HepG2 (cell line): ENCODE measurements at regions not wholly inside any gene's neighbourhood (a gene's known extent, or its start where the extent isn't known, plus 50 kb on each side); places are given as distances from the start of the nearest gene placed in this dataset.

ENCODE experiments used
- ETV6 ChIP-seq: sonication (generic); formaldehyde crosslinking; conservative IDR thresholded peaks from 2 replicates; pipeline ENCODE4 v1.4.0; 2020; ENCODE audit warnings: missing genetic modification reagents
- ZNF510 ChIP-seq: sonication (generic); formaldehyde crosslinking; IDR thresholded peaks from 2 replicates; pipeline ENCODE4 v1.4.0; 2020; ENCODE audit warnings: low read depth, mild to moderate bottlenecking, missing genetic modification reagents
- TF ChIP-seq, protein P1 (sequence below), 2 experiments: IDR thresholded peaks; 2 replicates each; pipeline ENCODE4 v1.6.1; 2011 to 2012; ENCODE audit warnings: low read length in 2 of 2, borderline replicate concordance in 1 of 2, low read depth in 1 of 2, mild to moderate bottlenecking in 1 of 2, moderate library complexity in 1 of 2
- TF ChIP-seq, protein P2 (sequence below), 2 experiments: fragments of 450-650 bp in 1 of 2; sonication (generic) in 1 of 2; formaldehyde crosslinking; IDR thresholded peaks; 2 replicates each; pipeline versions ENCODE4 v1.5.0 to v1.8.0; 2020 to 2022; ENCODE audit warnings: mild to moderate bottlenecking in 1 of 2, missing genetic modification reagents in 1 of 2

DNA sequence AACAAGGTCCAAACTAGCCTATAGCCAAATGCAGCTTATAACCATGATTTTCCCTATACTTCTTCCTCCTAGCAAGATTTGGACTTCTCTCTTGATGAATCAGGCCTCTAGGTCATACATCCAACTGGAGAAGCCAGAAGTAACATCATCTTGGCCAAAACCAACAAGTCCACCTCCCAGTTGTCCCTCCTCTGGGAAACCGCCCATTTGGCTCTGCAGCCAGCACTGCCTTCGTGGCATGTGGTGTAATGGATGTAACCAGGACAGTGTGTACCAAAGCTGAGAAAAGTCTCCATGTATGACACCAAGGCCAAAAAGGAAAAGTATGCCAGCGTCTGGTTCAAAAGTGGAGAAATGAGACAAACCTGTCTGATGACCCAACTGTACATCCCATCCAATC, 59.3 kb upstream of the VASH1 start:
- TF ChIP-seq, protein P1, sequence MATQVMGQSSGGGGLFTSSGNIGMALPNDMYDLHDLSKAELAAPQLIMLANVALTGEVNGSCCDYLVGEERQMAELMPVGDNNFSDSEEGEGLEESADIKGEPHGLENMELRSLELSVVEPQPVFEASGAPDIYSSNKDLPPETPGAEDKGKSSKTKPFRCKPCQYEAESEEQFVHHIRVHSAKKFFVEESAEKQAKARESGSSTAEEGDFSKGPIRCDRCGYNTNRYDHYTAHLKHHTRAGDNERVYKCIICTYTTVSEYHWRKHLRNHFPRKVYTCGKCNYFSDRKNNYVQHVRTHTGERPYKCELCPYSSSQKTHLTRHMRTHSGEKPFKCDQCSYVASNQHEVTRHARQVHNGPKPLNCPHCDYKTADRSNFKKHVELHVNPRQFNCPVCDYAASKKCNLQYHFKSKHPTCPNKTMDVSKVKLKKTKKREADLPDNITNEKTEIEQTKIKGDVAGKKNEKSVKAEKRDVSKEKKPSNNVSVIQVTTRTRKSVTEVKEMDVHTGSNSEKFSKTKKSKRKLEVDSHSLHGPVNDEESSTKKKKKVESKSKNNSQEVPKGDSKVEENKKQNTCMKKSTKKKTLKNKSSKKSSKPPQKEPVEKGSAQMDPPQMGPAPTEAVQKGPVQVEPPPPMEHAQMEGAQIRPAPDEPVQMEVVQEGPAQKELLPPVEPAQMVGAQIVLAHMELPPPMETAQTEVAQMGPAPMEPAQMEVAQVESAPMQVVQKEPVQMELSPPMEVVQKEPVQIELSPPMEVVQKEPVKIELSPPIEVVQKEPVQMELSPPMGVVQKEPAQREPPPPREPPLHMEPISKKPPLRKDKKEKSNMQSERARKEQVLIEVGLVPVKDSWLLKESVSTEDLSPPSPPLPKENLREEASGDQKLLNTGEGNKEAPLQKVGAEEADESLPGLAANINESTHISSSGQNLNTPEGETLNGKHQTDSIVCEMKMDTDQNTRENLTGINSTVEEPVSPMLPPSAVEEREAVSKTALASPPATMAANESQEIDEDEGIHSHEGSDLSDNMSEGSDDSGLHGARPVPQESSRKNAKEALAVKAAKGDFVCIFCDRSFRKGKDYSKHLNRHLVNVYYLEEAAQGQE (IDR thresholded peaks at IDR 0.05; ENCODE audit: borderline replicate concordance in 1 of 2, low read depth in 1 of 2, low read length in 2 of 2) = no peak
- TF ChIP-seq ETV6 (CRISPR knock-in tag) = no peak
- TF ChIP-seq ZNF510 (CRISPR knock-in tag) = no peak
- TF ChIP-seq, protein P2, sequence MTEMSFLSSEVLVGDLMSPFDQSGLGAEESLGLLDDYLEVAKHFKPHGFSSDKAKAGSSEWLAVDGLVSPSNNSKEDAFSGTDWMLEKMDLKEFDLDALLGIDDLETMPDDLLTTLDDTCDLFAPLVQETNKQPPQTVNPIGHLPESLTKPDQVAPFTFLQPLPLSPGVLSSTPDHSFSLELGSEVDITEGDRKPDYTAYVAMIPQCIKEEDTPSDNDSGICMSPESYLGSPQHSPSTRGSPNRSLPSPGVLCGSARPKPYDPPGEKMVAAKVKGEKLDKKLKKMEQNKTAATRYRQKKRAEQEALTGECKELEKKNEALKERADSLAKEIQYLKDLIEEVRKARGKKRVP (CRISPR knock-in tag; IDR thresholded peaks at IDR 0.05) = no peak
